DND-41 (cell line): ENCODE measurements at regions not wholly inside any gene's neighbourhood (a gene's known extent, or its start where the extent isn't known, plus 50 kb on each side); places are given as distances from the start of the nearest gene placed in this dataset.

Source experiments
- ATAC-seq: fragments of 200-7000 bp; cut with Tn5 transposase; 3 replicates; pipeline ENCODE4 v1.9.1; 2021; ENCODE audit warnings: low read depth; ENCODE audit not compliant: insufficient read depth
- DNase-seq: peaks from one replicate; pipeline ENCODE4 v3.0.0-alpha.2; 2020
- H2AFZ ChIP-seq: 2 replicates; pipeline ENCODE4 v1.6.0; 2012; ENCODE audit warnings: low read depth, low read length
- H3K27ac ChIP-seq: 2 replicates; pipeline ENCODE4 v1.5.1; 2012; ENCODE audit warnings: low read length, inconsistent platforms
- H3K27me3 ChIP-seq: fragments of 200-600 bp; sonication (generic); 2 replicates; pipeline ENCODE4 v1.6.0; 2012; ENCODE audit warnings: low read length, mild to moderate bottlenecking, inconsistent platforms; ENCODE audit not compliant: insufficient read depth, poor library complexity
- H3K36me3 ChIP-seq: 2 replicates; pipeline ENCODE4 v1.5.1; 2012; ENCODE audit warnings: low read length, inconsistent platforms; ENCODE audit not compliant: insufficient read depth
- H3K4me1 ChIP-seq: 2 replicates; pipeline ENCODE4 v1.5.1; 2012; ENCODE audit warnings: mild to moderate bottlenecking, low read length; ENCODE audit not compliant: insufficient read depth
- H3K4me2 ChIP-seq: 2 replicates; pipeline ENCODE4 v1.6.0; 2012; ENCODE audit warnings: mild to moderate bottlenecking, moderate library complexity, low read length, inconsistent platforms; ENCODE audit not compliant: insufficient read depth
- H3K4me3 ChIP-seq, 2 experiments: fragments of 200-600 bp in 1 of 2; shearing (Covaris generic) in 1 of 2; 2 replicates each; pipeline ENCODE4 v1.5.1; 2012 to 2016; ENCODE audit warnings: inconsistent platforms in 2 of 2, low read length in 2 of 2, mild to moderate bottlenecking in 2 of 2, low read depth in 1 of 2, moderate library complexity in 1 of 2
- H3K79me2 ChIP-seq: 2 replicates; pipeline ENCODE4 v1.6.0; 2012; ENCODE audit warnings: low read length, inconsistent platforms; ENCODE audit not compliant: insufficient read depth
- H3K9ac ChIP-seq: 2 replicates; pipeline ENCODE4 v1.6.0; 2012; ENCODE audit warnings: low read depth, mild to moderate bottlenecking, inconsistent platforms, low read length, moderate library complexity
- H3K9me3 ChIP-seq: 2 replicates; pipeline ENCODE4 v1.5.1; 2012; ENCODE audit warnings: low read length, moderate library complexity, mild to moderate bottlenecking, inconsistent platforms; ENCODE audit not compliant: insufficient read depth, severe bottlenecking
- H4K20me1 ChIP-seq: 2 replicates; pipeline ENCODE4 v1.6.0; 2012; ENCODE audit warnings: low read length; ENCODE audit not compliant: insufficient read depth
- CTCF ChIP-seq: IDR thresholded peaks from 2 replicates; pipeline ENCODE4 v1.5.1; 2012; ENCODE audit warnings: borderline replicate concordance, low read length, moderate library complexity, mild to moderate bottlenecking; ENCODE audit not compliant: poor library complexity, severe bottlenecking; ENCODE audit errors: extremely low read depth
- EZH2 ChIP-seq: IDR thresholded peaks from 3 replicates; pipeline ENCODE4 v1.6.1; 2012; ENCODE audit warnings: borderline replicate concordance, low read depth, mild to moderate bottlenecking, moderate library complexity, low read length, inconsistent platforms; ENCODE audit not compliant: severe bottlenecking

DNA sequence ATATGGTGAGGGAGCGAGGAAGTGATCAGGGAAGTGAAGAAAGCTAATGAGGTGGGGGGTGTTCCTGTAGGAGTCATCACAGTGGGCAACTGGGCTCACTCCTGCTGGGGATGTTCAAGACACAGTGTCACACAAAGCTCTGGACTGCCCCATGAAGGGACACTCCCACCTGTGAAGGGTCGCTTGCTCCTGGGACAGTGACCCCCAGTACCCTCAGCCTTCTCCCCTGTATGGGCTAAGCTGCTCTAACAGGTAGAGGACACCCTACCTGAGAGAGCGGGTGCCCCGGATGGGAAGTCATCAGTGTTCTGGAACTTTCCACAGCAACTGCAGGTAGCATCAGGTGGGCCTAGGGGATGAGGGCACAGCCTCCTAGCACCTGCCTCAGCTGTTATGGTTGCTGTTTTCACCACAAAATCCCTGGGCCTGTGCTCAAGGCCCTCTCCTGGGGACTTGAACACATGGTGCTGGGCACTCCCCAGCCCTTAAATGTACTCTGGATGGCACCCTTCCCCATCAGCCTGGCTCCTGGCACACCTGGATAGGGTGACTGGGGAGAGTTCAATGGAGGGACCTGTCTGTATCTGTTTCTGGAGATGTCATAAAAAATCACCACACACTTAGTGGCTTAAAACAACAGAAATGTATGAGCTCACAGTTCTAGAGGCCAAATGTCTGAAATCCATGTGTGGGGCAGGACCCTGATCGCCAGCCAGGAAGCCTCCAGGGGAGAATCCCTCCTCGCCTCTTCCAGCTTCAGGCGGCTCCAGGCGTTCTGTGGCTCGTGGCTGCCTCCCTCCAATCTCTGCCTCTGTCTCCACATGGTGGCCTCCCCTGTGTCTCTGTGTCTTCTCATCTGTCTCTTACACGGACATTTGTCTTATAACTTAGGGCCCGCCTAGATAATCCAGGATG, 104.0 kb upstream of the CDH5 start:
- Histone ChIP-seq H2AFZ (no peak overlapping the region), H3K27me3 (peaks cover 1% of the 10 kb centered on the region), H3K9ac (no peak overlapping the region), H4K20me1 (peaks cover 3% of the 10 kb centered on the region; the same call in 1 of the 2 replicates), H3K4me1 (no peaks in the 10 kb centered on the region), H3K4me3 (no peak overlapping the region), H3K27ac (no peak overlapping the region), H3K9me3 (no peaks in the 10 kb centered on the region), H3K36me3 (no peaks in the 10 kb centered on the region), H3K4me2 (no peak overlapping the region), H3K79me2 (no peaks in the 10 kb centered on the region)
- TF ChIP-seq EZH2, result no peak
- no peak for TF ChIP-seq CTCF
- ATAC-seq, result no peak
- no peak for DNase-seq

GRCh38 chr16:66261826-66262225, 104.7 kb upstream of the CDH5 start:
- no peak for TF ChIP-seq EZH2
- no peak for TF ChIP-seq CTCF
- ATAC-seq, result no peak
- H3K4me1 ChIP-seq, result no peaks in the 10 kb centered on the region

GRCh38 chr16:66260522-66261254, 105.8 kb upstream of the CDH5 start:
- H3K9me3 ChIP-seq, result no peaks in the 10 kb centered on the region
- ATAC-seq (no peak), DNase-seq (no peak)
- H3K4me3 ChIP-seq, result no peak overlapping the region
- no peak overlapping the region for H3K27ac ChIP-seq
- H3K79me2 ChIP-seq, result no peaks in the 10 kb centered on the region
- no peaks in the 10 kb centered on the region for H3K27me3 ChIP-seq
- no peak overlapping the region for H3K9ac ChIP-seq
- no peaks in the 10 kb centered on the region for H3K36me3 ChIP-seq
- H3K4me2 ChIP-seq, result no peak overlapping the region
- H2AFZ ChIP-seq, result no peak overlapping the region
- TF ChIP-seq EZH2, result no peak
- TF ChIP-seq CTCF, result no peak
- H4K20me1 ChIP-seq, result no peaks in the 10 kb centered on the region; the same call in 1 of the 2 replicates
- H3K4me1 ChIP-seq, result no peaks in the 10 kb centered on the region

More at GRCh38 chr16:66261826-66262225, 104.7 kb upstream of the CDH5 start:
- H3K27me3 ChIP-seq, result no peaks in the 10 kb centered on the region
- no peak for DNase-seq
- no peaks in the 10 kb centered on the region for H3K9me3 ChIP-seq
- no peak overlapping the region for H3K4me3 ChIP-seq
- H3K79me2 ChIP-seq, result no peaks in the 10 kb centered on the region
- H3K27ac ChIP-seq, result no peak overlapping the region
- H3K4me2 ChIP-seq, result no peak overlapping the region
- no peak overlapping the region for H3K9ac ChIP-seq
- no peak overlapping the region for H2AFZ ChIP-seq
- H4K20me1 ChIP-seq, result no peaks in the 10 kb centered on the region; the same call in 1 of the 2 replicates
- no peaks in the 10 kb centered on the region for H3K36me3 ChIP-seq
